ENCODE measurements at regions not wholly inside any gene's neighbourhood (a gene's known extent, or its start where the extent isn't known, plus 50 kb on each side); places are given as distances from the start of the nearest gene placed in this dataset.

DNA sequence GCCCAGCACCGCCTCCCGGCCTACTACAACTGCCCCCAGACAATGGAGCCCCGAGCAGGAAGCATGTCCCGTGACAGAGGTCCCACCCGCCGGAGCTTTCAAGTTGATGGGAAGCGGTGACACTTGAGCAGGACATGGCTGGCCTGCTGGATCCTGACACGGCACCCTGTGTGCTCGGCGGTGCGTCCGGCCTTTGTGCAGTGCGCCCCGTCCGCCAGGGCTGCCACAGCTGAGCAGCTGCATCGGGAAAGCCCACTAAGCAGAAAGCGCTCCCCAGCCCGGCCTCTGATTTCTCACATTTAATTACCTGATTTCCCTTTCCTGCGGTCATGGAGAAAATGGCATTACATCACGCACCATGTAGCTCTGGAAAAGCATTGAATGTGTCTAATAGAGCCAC is 611.9 kb downstream of the IRX1 start:
- TF ChIP-seq POLR2A (IDR thresholded peaks at IDR 0.05) = no peak
- TF ChIP-seq, protein P1, sequence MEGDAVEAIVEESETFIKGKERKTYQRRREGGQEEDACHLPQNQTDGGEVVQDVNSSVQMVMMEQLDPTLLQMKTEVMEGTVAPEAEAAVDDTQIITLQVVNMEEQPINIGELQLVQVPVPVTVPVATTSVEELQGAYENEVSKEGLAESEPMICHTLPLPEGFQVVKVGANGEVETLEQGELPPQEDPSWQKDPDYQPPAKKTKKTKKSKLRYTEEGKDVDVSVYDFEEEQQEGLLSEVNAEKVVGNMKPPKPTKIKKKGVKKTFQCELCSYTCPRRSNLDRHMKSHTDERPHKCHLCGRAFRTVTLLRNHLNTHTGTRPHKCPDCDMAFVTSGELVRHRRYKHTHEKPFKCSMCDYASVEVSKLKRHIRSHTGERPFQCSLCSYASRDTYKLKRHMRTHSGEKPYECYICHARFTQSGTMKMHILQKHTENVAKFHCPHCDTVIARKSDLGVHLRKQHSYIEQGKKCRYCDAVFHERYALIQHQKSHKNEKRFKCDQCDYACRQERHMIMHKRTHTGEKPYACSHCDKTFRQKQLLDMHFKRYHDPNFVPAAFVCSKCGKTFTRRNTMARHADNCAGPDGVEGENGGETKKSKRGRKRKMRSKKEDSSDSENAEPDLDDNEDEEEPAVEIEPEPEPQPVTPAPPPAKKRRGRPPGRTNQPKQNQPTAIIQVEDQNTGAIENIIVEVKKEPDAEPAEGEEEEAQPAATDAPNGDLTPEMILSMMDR (IDR thresholded peaks at IDR 0.05) = no peak
